MM.1S (cell line): ENCODE measurements at regions not wholly inside any gene's neighbourhood (a gene's known extent, or its start where the extent isn't known, plus 50 kb on each side); places are given as distances from the start of the nearest gene placed in this dataset.

Experiments
- DNase-seq: peaks from one replicate; pipeline ENCODE4 v3.0.0-alpha.2; 2015
- H2AFZ ChIP-seq: fragments of 300-600 bp; sonication (generic); 2 replicates; pipeline ENCODE4 v1.6.0; 2016; ENCODE audit warnings: antibody characterized with exemption, low read length
- H3F3A ChIP-seq: fragments of 300-600 bp; sonication (generic); 2 replicates; pipeline ENCODE4 v1.6.1; 2016; ENCODE audit warnings: mild to moderate bottlenecking, antibody characterized with exemption, low read length, moderate library complexity, mixed read lengths; ENCODE audit not compliant: insufficient read depth
- H3K27ac ChIP-seq: fragments of 300-600 bp; sonication (generic); 2 replicates; pipeline ENCODE4 v1.5.1; 2016; ENCODE audit warnings: mild to moderate bottlenecking, low read length
- H3K27me3 ChIP-seq: fragments of 300-600 bp; sonication (generic); replicated peaks from 2 replicates; pipeline ENCODE4 v1.6.0; 2016; ENCODE audit warnings: low read length; ENCODE audit not compliant: insufficient read depth
- H3K36me3 ChIP-seq: fragments of 300-600 bp; sonication (generic); replicated peaks from 2 replicates; pipeline ENCODE4 v1.6.1; 2016; ENCODE audit warnings: mild to moderate bottlenecking, low read length, mixed read lengths; ENCODE audit not compliant: insufficient read depth
- H3K4me1 ChIP-seq: fragments of 300-600 bp; sonication (generic); 2 replicates; pipeline ENCODE4 v1.6.1; 2016; ENCODE audit warnings: low read length, mixed read lengths
- H3K4me2 ChIP-seq: fragments of 300-600 bp; sonication (generic); 2 replicates; pipeline ENCODE4 v1.6.0; 2016; ENCODE audit warnings: low read depth, low read length
- H3K4me3 ChIP-seq: fragments of 300-600 bp; sonication (generic); 2 replicates; pipeline ENCODE4 v1.5.1; 2016; ENCODE audit warnings: low read length, mixed read lengths
- H3K79me2 ChIP-seq: fragments of 300-600 bp; sonication (generic); 2 replicates; pipeline ENCODE4 v1.6.1; 2016; ENCODE audit warnings: mixed run types, low read length, mixed read lengths
- H3K9ac ChIP-seq: fragments of 300-600 bp; sonication (generic); 2 replicates; pipeline ENCODE4 v1.6.1; 2016; ENCODE audit warnings: low read length, mixed read lengths
- H3K9me2 ChIP-seq: fragments of 300-600 bp; sonication (generic); replicated peaks from 2 replicates; pipeline ENCODE4 v1.6.1; 2016; ENCODE audit warnings: mild to moderate bottlenecking, low read length, mixed read lengths; ENCODE audit not compliant: insufficient read depth
- H3K9me3 ChIP-seq: fragments of 300-600 bp; sonication (generic); replicated peaks from 2 replicates; pipeline ENCODE4 v1.6.1; 2016; ENCODE audit warnings: mild to moderate bottlenecking, low read length, mixed read lengths; ENCODE audit not compliant: insufficient read depth
- H4K20me1 ChIP-seq: fragments of 300-600 bp; sonication (generic); 2 replicates; pipeline ENCODE4 v1.6.1; 2016; ENCODE audit warnings: mild to moderate bottlenecking, low read length, moderate library complexity, mixed read lengths; ENCODE audit not compliant: insufficient read depth
- CTCF ChIP-seq: fragments of 300-600 bp; sonication (generic); IDR thresholded peaks from 2 replicates; pipeline ENCODE4 v1.5.1; 2016; ENCODE audit warnings: antibody characterized with exemption, low read length, mixed read lengths
- EZH2 ChIP-seq: fragments of 300-600 bp; sonication (generic); optimal IDR thresholded peaks from 2 replicates; pipeline ENCODE3; 2017; ENCODE audit warnings: low read depth, mild to moderate bottlenecking, antibody characterized with exemption, low read length, mixed read lengths
- EZH2phosphoT487 ChIP-seq: fragments of 300-600 bp; sonication (generic); IDR thresholded peaks from 2 replicates; pipeline ENCODE4 v1.6.1; 2018; ENCODE audit warnings: antibody characterized with exemption, low read length

- no peaks in the 10 kb centered on the region for H3K9me2 ChIP-seq
- no peak overlapping the region for H3K9ac ChIP-seq
- no peak for DNase-seq
- no peaks in the 10 kb centered on the region for H3K79me2 ChIP-seq
- no peak overlapping the region for H3K4me3 ChIP-seq
- H3K9me3 ChIP-seq, result no peaks in the 10 kb centered on the region
- no peaks in the 10 kb centered on the region for H4K20me1 ChIP-seq
- H3F3A ChIP-seq, result peaks cover 12% of the 10 kb centered on the region
- no peaks in the 10 kb centered on the region for H3K27me3 ChIP-seq
- no peak overlapping the region for H2AFZ ChIP-seq
- no peak overlapping the region for H3K27ac ChIP-seq
- H3K36me3 ChIP-seq, result no peaks in the 10 kb centered on the region
- peaks cover 38% of the 10 kb centered on the region for H3K4me1 ChIP-seq
- no peak overlapping the region for H3K4me2 ChIP-seq
- TF ChIP-seq EZH2phosphoT487 (no peak), CTCF (no peak)
These were observed 123.6 kb downstream of the C5orf15 start for GRCh38 chr5:133844836-133845235.

- H3K27ac ChIP-seq, result no peak overlapping the region
- no peaks in the 10 kb centered on the region for H3K9me2 ChIP-seq
- H2AFZ ChIP-seq, result no peak overlapping the region
- H3K36me3 ChIP-seq, result no peaks in the 10 kb centered on the region
- no peaks in the 10 kb centered on the region for H3K9me3 ChIP-seq
- DNase-seq, result no peak
- H3K4me1 ChIP-seq, result peaks cover 32% of the 10 kb centered on the region
- no peaks in the 10 kb centered on the region for H3K79me2 ChIP-seq
- H3K4me3 ChIP-seq, result no peak overlapping the region
- peaks cover 12% of the 10 kb centered on the region for H3F3A ChIP-seq
- no peak overlapping the region for H3K9ac ChIP-seq
- no peak overlapping the region for H3K4me2 ChIP-seq
- no peaks in the 10 kb centered on the region for H3K27me3 ChIP-seq
- H4K20me1 ChIP-seq, result no peaks in the 10 kb centered on the region
- no peak for TF ChIP-seq CTCF
- TF ChIP-seq EZH2, result no peak
- TF ChIP-seq EZH2phosphoT487, result no peak
These were observed 124.5 kb downstream of the C5orf15 start for GRCh38 chr5:133843911-133844310.

- H3K27ac ChIP-seq, result no peak overlapping the region
- H3K9me3 ChIP-seq, result no peaks in the 10 kb centered on the region
- no peak for DNase-seq
- H3K36me3 ChIP-seq, result no peaks in the 10 kb centered on the region
- H3F3A ChIP-seq, result peaks cover 12% of the 10 kb centered on the region
- no peaks in the 10 kb centered on the region for H4K20me1 ChIP-seq
- no peak overlapping the region for H3K9ac ChIP-seq
- no peak for TF ChIP-seq CTCF
- no peak for TF ChIP-seq EZH2
- TF ChIP-seq EZH2phosphoT487, result no peak
- H3K9me2 ChIP-seq, result no peaks in the 10 kb centered on the region
- H2AFZ ChIP-seq, result no peak overlapping the region
- H3K4me1 ChIP-seq, result peaks cover 23% of the 10 kb centered on the region
- no peaks in the 10 kb centered on the region for H3K79me2 ChIP-seq
- H3K4me3 ChIP-seq, result no peak overlapping the region
- no peak overlapping the region for H3K4me2 ChIP-seq
- no peaks in the 10 kb centered on the region for H3K27me3 ChIP-seq
These were observed 125.4 kb downstream of the C5orf15 start for GRCh38 chr5:133842846-133843611.
